SK-N-SH (cell line): ENCODE measurements at regions not wholly inside any gene's neighbourhood (a gene's known extent, or its start where the extent isn't known, plus 50 kb on each side); places are given as distances from the start of the nearest gene placed in this dataset.
A peak's percentile ranks its signal among the peaks of the same experiment; 100 is the strongest.

Source experiments
- CTCF ChIA-PET: fragments of 300-600, 350-600 bp; formaldehyde crosslinking; extraction: SDS; loops from one replicate; lab custom pipeline; 2021; lab: Yijun Ruan, JAX
- POLR2A ChIA-PET: fragments of 350-600 bp; sonication (Branson Sonifier 250); formaldehyde crosslinking; extraction: SDS; loops from one replicate; lab custom pipeline; 2020; ENCODE audit warnings: antibody characterized with exemption, inconsistent platforms; lab: Yijun Ruan, JAX
- DNase-seq: peaks from one replicate; pipeline ENCODE4 v3.0.0; 2012
- H2AFZ ChIP-seq: fragments of 200-600 bp; sonication (generic); 2 replicates; pipeline ENCODE4 v1.8.1; 2016; ENCODE audit warnings: antibody characterized with exemption, mild to moderate bottlenecking, low read depth
- H3F3A ChIP-seq: fragments of 200-600 bp; sonication (generic); replicated peaks from 2 replicates; pipeline ENCODE3; 2016; ENCODE audit warnings: antibody characterized with exemption, mild to moderate bottlenecking; ENCODE audit not compliant: insufficient read depth
- H3K27ac ChIP-seq, 2 experiments: fragments of 200-500 bp in 1 of 2; fragments of 200-600 bp in 1 of 2; sonication (Bioruptor generic) in 1 of 2; sonication (generic), shearing (Covaris generic) in 1 of 2; 2 replicates each; pipeline versions ENCODE4 v1.5.1 to v1.6.1; 2014 to 2016; ENCODE audit warnings: low read depth in 2 of 2, inconsistent platforms in 1 of 2, low read length in 1 of 2, mild to moderate bottlenecking in 1 of 2, mixed read lengths in 1 of 2
- H3K27me3 ChIP-seq: fragments of 200-600 bp; sonication (generic), shearing (Covaris generic); 2 replicates; pipeline ENCODE4 v1.6.1; 2016; ENCODE audit warnings: mixed run types; ENCODE audit not compliant: insufficient read depth
- H3K36me3 ChIP-seq, 2 experiments: fragments of 200-500 bp in 1 of 2; fragments of 200-600 bp in 1 of 2; sonication (Bioruptor generic) in 1 of 2; sonication (generic) in 1 of 2; replicated peaks in 1 of 2; 2 replicates each; pipeline versions ENCODE3 to v1.5.1; 2014 to 2016; ENCODE audit warnings: low read length in 1 of 2, mild to moderate bottlenecking in 1 of 2; ENCODE audit not compliant: insufficient read depth in 2 of 2, control insufficient read depth in 1 of 2
- H3K4me1 ChIP-seq, 2 experiments: fragments of 200-500 bp in 1 of 2; fragments of 200-600 bp in 1 of 2; sonication (Bioruptor generic) in 1 of 2; sonication (generic), shearing (Covaris generic) in 1 of 2; 2 replicates each; pipeline versions ENCODE4 v1.5.1 to v1.6.1; 2014 to 2016; ENCODE audit warnings: low read depth in 1 of 2, low read length in 1 of 2, mixed run types in 1 of 2; ENCODE audit not compliant: insufficient read depth in 2 of 2, control insufficient read depth in 1 of 2
- H3K4me2 ChIP-seq: fragments of 200-600 bp; sonication (generic), shearing (Covaris generic); 2 replicates; pipeline ENCODE4 v1.6.1; 2017; ENCODE audit warnings: mixed run types
- H3K4me3 ChIP-seq, 2 experiments: fragments of 200-500 bp in 1 of 2; fragments of 200-600 bp in 1 of 2; sonication (Bioruptor generic) in 1 of 2; sonication (generic), shearing (Covaris generic) in 1 of 2; 2 replicates each; pipeline versions ENCODE4 v1.5.1 to v1.8.1; 2014 to 2016; ENCODE audit warnings: low read depth in 2 of 2, inconsistent platforms in 1 of 2, low read length in 1 of 2, mild to moderate bottlenecking in 1 of 2, mixed read lengths in 1 of 2, moderate library complexity in 1 of 2
- H3K79me2 ChIP-seq: fragments of 200-600 bp; sonication (generic); 2 replicates; pipeline ENCODE4 v1.8.1; 2017; ENCODE audit warnings: mild to moderate bottlenecking; ENCODE audit not compliant: insufficient read depth
- H3K9ac ChIP-seq: fragments of 200-600 bp; sonication (generic); 2 replicates; pipeline ENCODE4 v1.6.1; 2017; ENCODE audit warnings: mixed run types
- H3K9me2 ChIP-seq: fragments of 200-600 bp; sonication (generic); 2 replicates; pipeline ENCODE4 v1.6.1; 2017; ENCODE audit warnings: mixed run types
- H3K9me3 ChIP-seq: fragments of 200-600 bp; sonication (generic); 2 replicates; pipeline ENCODE4 v1.6.1; 2017; ENCODE audit warnings: mixed run types, mild to moderate bottlenecking, moderate library complexity
- H4K20me1 ChIP-seq: fragments of 200-600 bp; sonication (generic); 2 replicates; pipeline ENCODE4 v1.6.1; 2017; ENCODE audit warnings: mild to moderate bottlenecking, mixed run types; ENCODE audit not compliant: insufficient read depth
- CHD2 ChIP-seq: fragments of 150-350 bp; IDR thresholded peaks from 2 replicates; pipeline ENCODE4 v1.6.1; 2018; ENCODE audit warnings: low read length; ENCODE audit not compliant: partially characterized antibody
- ELF1 ChIP-seq: IDR thresholded peaks from 2 replicates; pipeline ENCODE4 v1.4.0; 2012
- EP300 ChIP-seq, 2 experiments: IDR thresholded peaks; 2 replicates each; pipeline versions ENCODE4 v1.4.0 to v1.6.1; 2012; ENCODE audit warnings: borderline replicate concordance in 1 of 2, low read depth in 1 of 2, low read length in 1 of 2
- FOSL2 ChIP-seq: IDR thresholded peaks from 2 replicates; pipeline ENCODE4 v1.4.0; 2012; ENCODE audit warnings: low read depth, mild to moderate bottlenecking, moderate library complexity, borderline replicate concordance
- FOXJ3 ChIP-seq: sonication (generic); formaldehyde crosslinking; IDR thresholded peaks from 2 replicates; pipeline ENCODE4 v1.5.1; 2020; ENCODE audit warnings: mild to moderate bottlenecking, missing genetic modification reagents
- GABPA ChIP-seq: IDR thresholded peaks from 2 replicates; pipeline ENCODE4 v1.4.0; 2012; ENCODE audit warnings: low read depth, mild to moderate bottlenecking
- GATA2 ChIP-seq: sonication (generic); formaldehyde crosslinking; IDR thresholded peaks from 2 replicates; pipeline ENCODE4 v1.5.0; 2020; ENCODE audit warnings: mild to moderate bottlenecking, missing genetic modification reagents
- IRF3 ChIP-seq: fragments of 150-350 bp; IDR thresholded peaks from 2 replicates; pipeline ENCODE4 v1.6.1; 2016; ENCODE audit warnings: mild to moderate bottlenecking, low read depth, low read length
- JUND ChIP-seq: IDR thresholded peaks from 2 replicates; pipeline ENCODE4 v1.4.0; 2012
- MAX ChIP-seq: IDR thresholded peaks from 2 replicates; pipeline ENCODE4 v1.4.0; 2012; ENCODE audit warnings: low read depth
- MXI1 ChIP-seq: IDR thresholded peaks from 2 replicates; pipeline ENCODE4 v1.6.1; 2012; ENCODE audit warnings: mild to moderate bottlenecking, low read depth, low read length, improper control_type of control experiment
- PBX3 ChIP-seq: IDR thresholded peaks from 2 replicates; pipeline ENCODE4; 2012
- POLR2AphosphoS5 ChIP-seq: IDR thresholded peaks from 2 replicates; pipeline ENCODE4 v1.6.1; 2012; ENCODE audit warnings: low read depth, low read length
- RCOR1 ChIP-seq: fragments of 150-350 bp; IDR thresholded peaks from 2 replicates; pipeline ENCODE4 v1.6.1; 2017; ENCODE audit warnings: antibody characterized with exemption, low read length
- RFX5 ChIP-seq: IDR thresholded peaks from 2 replicates; pipeline ENCODE4 v1.6.1; 2012; ENCODE audit warnings: mild to moderate bottlenecking, improper control_type of control experiment, low read length
- RXRA ChIP-seq: IDR thresholded peaks from 2 replicates; pipeline ENCODE4 v1.4.0; 2012; ENCODE audit warnings: low read depth, mild to moderate bottlenecking, borderline replicate concordance
- SIN3A ChIP-seq: IDR thresholded peaks from 2 replicates; pipeline ENCODE4 v1.6.1; 2012; ENCODE audit warnings: low read depth, mild to moderate bottlenecking, low read length, moderate library complexity, borderline replicate concordance
- SMC3 ChIP-seq: IDR thresholded peaks from 2 replicates; pipeline ENCODE4 v1.6.1; 2012; ENCODE audit warnings: low read depth, low read length, improper control_type of control experiment
- TCF12 ChIP-seq: IDR thresholded peaks from 2 replicates; pipeline ENCODE4 v1.4.0; 2012
- USF1 ChIP-seq: IDR thresholded peaks from 2 replicates; pipeline ENCODE4 v1.4.0; 2012; ENCODE audit warnings: low read depth, borderline replicate concordance
- USF2 ChIP-seq: fragments of 150-350 bp; IDR thresholded peaks from 2 replicates; pipeline ENCODE4 v1.6.1; 2017; ENCODE audit warnings: antibody characterized with exemption, low read length, low read depth, borderline replicate concordance
- YY1 ChIP-seq: IDR thresholded peaks from 2 replicates; pipeline ENCODE4 v1.4.0; 2012; ENCODE audit warnings: low read depth, mild to moderate bottlenecking
- WGBS: methylation state at CpG from one replicate; pipeline ENCODE4 v1.1.6; 2017; ENCODE audit warnings: low lambda C conversion rate; 5-methylcytosine and 5-hydroxymethylcytosine counted together

- TF ChIP-seq PBX3 (no peak), USF2 (no peak)
Measured at GRCh38 chr3:145176907-145177306, 984.1 kb downstream of the PLOD2 start (continued).

- no peak for DNase-seq
- POLR2A ChIA-PET, result no interaction called here
- no peak overlapping the region for H3K4me3 ChIP-seq
Measured at GRCh38 chr3:145177828-145178227, 983.2 kb downstream of the PLOD2 start.

GRCh38 chr3:145182196-145182911 lies 978.6 kb downstream of the PLOD2 start:
- H3K27me3 ChIP-seq, result no peaks in the 10 kb centered on the region
- peak overlapping the region; percentile 31 to 49; a peak in 3 of 4 replicates for H3K4me3 ChIP-seq
- H3K9me2 ChIP-seq, result no peaks in the 10 kb centered on the region; the same call in 1 of the 2 replicates
- no peak overlapping the region; the same call in 1 of the 2 replicates for H3K9ac ChIP-seq
- no peaks in the 10 kb centered on the region for H4K20me1 ChIP-seq
- peak overlapping the region; percentile 73 for H3K4me2 ChIP-seq
- CTCF ChIA-PET, result no interaction called here
- no peak overlapping the region for H3K27ac ChIP-seq
- POLR2A ChIA-PET, result no interaction called here
- no peaks in the 10 kb centered on the region for H3K79me2 ChIP-seq
- H3K4me1 ChIP-seq, result no peaks in the 10 kb centered on the region; a peak in 1 of 4 replicates
- H3K9me3 ChIP-seq, result no peaks in the 10 kb centered on the region
- peak overlapping the region; percentile 72 for H2AFZ ChIP-seq
- H3K36me3 ChIP-seq, result no peaks in the 10 kb centered on the region
- DNase-seq, result no peak
- WGBS, result 2% methylated on average over 4 of the region's 4 CpGs
- H3F3A ChIP-seq, result no peaks in the 10 kb centered on the region
- TF ChIP-seq JUND, result no peak
- TF ChIP-seq USF2, result no peak
- no peak for TF ChIP-seq IRF3
- no peak for TF ChIP-seq RCOR1
- TF ChIP-seq MXI1, result no peak
- no peak for TF ChIP-seq TCF12
- TF ChIP-seq RFX5, result no peak
- no peak for TF ChIP-seq GABPA
- no peak for TF ChIP-seq USF1
- TF ChIP-seq FOSL2, result no peak
- TF ChIP-seq SIN3A, result no peak
- no peak for TF ChIP-seq GATA2 (CRISPR knock-in tag)
- no peak for TF ChIP-seq ELF1
- TF ChIP-seq YY1, result no peak
- TF ChIP-seq RXRA, result no peak
- TF ChIP-seq FOXJ3, result no peak
- TF ChIP-seq CHD2, result no peak
- TF ChIP-seq MAX, result no peak
- TF ChIP-seq SMC3, result no peak

More at GRCh38 chr3:145177828-145178227, 983.2 kb downstream of the PLOD2 start:
- H3K27me3 ChIP-seq, result no peaks in the 10 kb centered on the region
- H2AFZ ChIP-seq, result no peak overlapping the region
- 10% methylated on average over 2 of the region's 2 CpGs for WGBS
- no peaks in the 10 kb centered on the region for H3K9me3 ChIP-seq
- H3K4me1 ChIP-seq, result no peaks in the 10 kb centered on the region; a peak in 1 of 4 replicates
- H3K36me3 ChIP-seq, result no peaks in the 10 kb centered on the region
- CTCF ChIA-PET, result no interaction called here
- no peak overlapping the region for H3K9ac ChIP-seq
- no peaks in the 10 kb centered on the region; the same call in 1 of the 2 replicates for H3K9me2 ChIP-seq
- H4K20me1 ChIP-seq, result no peaks in the 10 kb centered on the region
- no peaks in the 10 kb centered on the region for H3F3A ChIP-seq
- H3K79me2 ChIP-seq, result no peaks in the 10 kb centered on the region
- no peak overlapping the region for H3K4me2 ChIP-seq
- TF ChIP-seq POLR2AphosphoS5, result no peak
- no peak for TF ChIP-seq EP300 (IDR thresholded peaks at IDR 0.05; ENCODE audit: borderline replicate concordance in 1 of 2, low read depth in 1 of 2, low read length in 1 of 2)
- no peak for TF ChIP-seq SIN3A
- no peak for TF ChIP-seq RFX5
- TF ChIP-seq, all 33 proteins: peak for 0
- H3K27ac ChIP-seq, result no peak overlapping the region
